Mesothelial cell of epicardium (in vitro differentiated cells): ENCODE measurements at regions not wholly inside any gene's neighbourhood (a gene's known extent, or its start where the extent isn't known, plus 50 kb on each side); places are given as distances from the start of the nearest gene placed in this dataset.

Experiments
- DNase-seq, 2 experiments: peaks; one replicate each; pipeline ENCODE4 v3.0.0; 2021; ENCODE audit warnings: low spot score in 2 of 2; ENCODE audit not compliant: unreplicated experiment in 2 of 2
- H3K27ac Mint-ChIP-seq: 2 replicates; pipeline ENCODE4 v1.8.0; 2021; ENCODE audit warnings: mixed read lengths
- H3K27me3 Mint-ChIP-seq: 2 replicates; pipeline ENCODE4 v1.8.0; 2021; ENCODE audit warnings: low read depth, mixed read lengths
- H3K36me3 Mint-ChIP-seq: 2 replicates; pipeline ENCODE4 v1.8.0; 2021; ENCODE audit warnings: mixed read lengths
- H3K4me1 Mint-ChIP-seq: 2 replicates; pipeline ENCODE4 v1.8.0; 2021; ENCODE audit warnings: mixed read lengths
- H3K4me3 Mint-ChIP-seq: 2 replicates; pipeline ENCODE4 v1.8.0; 2021; ENCODE audit warnings: mild to moderate bottlenecking, moderate library complexity, mixed read lengths
- H3K9me3 Mint-ChIP-seq: 2 replicates; pipeline ENCODE4 v1.8.0; 2021; ENCODE audit warnings: mixed read lengths
- TF ChIP-seq, protein P1 (sequence below): fragments of 200-600 bp; sonication (generic); IDR thresholded peaks from one replicate; pipeline ENCODE4 v1.5.0; 2021; ENCODE audit warnings: antibody characterized with exemption; ENCODE audit not compliant: unreplicated experiment

DNA sequence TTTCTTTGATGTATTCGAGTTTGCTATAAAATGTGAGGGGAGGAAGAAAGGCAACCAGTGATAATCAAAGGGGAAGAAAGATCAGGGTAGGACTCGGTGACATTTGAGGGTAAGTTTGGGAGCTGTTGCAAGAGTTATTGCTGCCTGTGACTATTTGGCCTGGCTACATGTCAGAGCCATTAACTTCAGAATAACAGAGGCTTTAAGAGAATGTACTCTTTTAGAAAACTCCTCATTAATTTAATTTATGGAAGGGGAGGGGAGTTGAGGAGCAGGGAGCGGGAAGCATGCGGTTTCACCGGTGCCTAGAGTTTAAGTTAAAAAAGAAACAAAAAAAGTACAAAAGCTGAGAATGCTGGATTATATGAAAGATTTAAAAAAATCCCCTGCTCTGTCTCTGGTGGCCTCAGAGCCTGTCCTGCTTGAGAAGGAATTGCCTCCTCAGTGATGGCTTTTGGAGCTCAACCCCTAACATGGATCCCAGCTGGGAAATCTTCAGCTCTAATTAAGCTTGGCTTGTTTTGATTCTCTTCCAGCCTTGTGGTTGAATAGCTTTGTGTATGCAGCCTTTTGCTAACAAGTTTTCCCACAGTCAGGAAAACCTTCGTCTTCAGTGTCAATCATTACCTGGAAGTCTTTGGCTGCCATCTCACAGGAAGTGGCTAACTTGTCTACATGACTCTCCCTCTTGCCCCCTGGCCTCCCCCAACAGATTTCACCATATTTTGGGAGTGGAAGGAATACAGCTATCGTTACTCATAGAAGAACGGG, 238.2 kb downstream of the SOX4 start:
- Mint-ChIP-seq H3K4me3 (peak overlapping the region; percentile 1), H3K9me3 (no peaks in the 10 kb centered on the region), H3K4me1 (peaks cover 75% of the 10 kb centered on the region)

DNA sequence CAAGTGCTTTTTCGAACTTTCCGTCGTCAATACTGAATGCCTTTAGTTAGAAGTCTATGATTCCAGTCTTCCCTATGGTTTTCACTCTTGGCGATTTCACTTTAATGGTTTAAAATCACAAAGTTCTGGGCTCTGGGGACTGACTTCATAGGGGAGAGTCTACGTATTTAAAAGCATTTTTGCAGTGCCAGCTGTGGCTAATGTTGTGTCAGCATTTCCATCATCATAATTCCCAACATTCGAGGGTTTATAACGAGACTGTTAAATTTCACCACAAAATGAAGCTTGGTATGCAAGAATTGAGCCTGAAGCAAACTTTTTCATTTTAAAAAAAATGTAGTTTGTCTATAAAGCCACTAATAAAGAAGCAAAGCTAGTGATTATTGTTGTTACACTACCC, 242.7 kb downstream of the SOX4 start:
- no peak overlapping the region for H3K4me3 Mint-ChIP-seq
- H3K27ac Mint-ChIP-seq = peak overlapping the region; percentile 85
- DNase-seq = no peak
- H3K36me3 Mint-ChIP-seq = peaks cover 21% of the 10 kb centered on the region
- H3K27me3 Mint-ChIP-seq = no peaks in the 10 kb centered on the region
- TF ChIP-seq, protein P1, sequence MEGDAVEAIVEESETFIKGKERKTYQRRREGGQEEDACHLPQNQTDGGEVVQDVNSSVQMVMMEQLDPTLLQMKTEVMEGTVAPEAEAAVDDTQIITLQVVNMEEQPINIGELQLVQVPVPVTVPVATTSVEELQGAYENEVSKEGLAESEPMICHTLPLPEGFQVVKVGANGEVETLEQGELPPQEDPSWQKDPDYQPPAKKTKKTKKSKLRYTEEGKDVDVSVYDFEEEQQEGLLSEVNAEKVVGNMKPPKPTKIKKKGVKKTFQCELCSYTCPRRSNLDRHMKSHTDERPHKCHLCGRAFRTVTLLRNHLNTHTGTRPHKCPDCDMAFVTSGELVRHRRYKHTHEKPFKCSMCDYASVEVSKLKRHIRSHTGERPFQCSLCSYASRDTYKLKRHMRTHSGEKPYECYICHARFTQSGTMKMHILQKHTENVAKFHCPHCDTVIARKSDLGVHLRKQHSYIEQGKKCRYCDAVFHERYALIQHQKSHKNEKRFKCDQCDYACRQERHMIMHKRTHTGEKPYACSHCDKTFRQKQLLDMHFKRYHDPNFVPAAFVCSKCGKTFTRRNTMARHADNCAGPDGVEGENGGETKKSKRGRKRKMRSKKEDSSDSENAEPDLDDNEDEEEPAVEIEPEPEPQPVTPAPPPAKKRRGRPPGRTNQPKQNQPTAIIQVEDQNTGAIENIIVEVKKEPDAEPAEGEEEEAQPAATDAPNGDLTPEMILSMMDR = no peak
- peaks cover 5% of the 10 kb centered on the region for H3K9me3 Mint-ChIP-seq
- peaks cover 44% of the 10 kb centered on the region for H3K4me1 Mint-ChIP-seq

More for the DNA sequence above, 238.2 kb downstream of the SOX4 start:
- no peaks in the 10 kb centered on the region for H3K27me3 Mint-ChIP-seq
- TF ChIP-seq, protein P1 = no peak
- H3K36me3 Mint-ChIP-seq = peaks cover 4% of the 10 kb centered on the region
- no peak for DNase-seq
- H3K27ac Mint-ChIP-seq = peak overlapping the region; percentile 91

DNA sequence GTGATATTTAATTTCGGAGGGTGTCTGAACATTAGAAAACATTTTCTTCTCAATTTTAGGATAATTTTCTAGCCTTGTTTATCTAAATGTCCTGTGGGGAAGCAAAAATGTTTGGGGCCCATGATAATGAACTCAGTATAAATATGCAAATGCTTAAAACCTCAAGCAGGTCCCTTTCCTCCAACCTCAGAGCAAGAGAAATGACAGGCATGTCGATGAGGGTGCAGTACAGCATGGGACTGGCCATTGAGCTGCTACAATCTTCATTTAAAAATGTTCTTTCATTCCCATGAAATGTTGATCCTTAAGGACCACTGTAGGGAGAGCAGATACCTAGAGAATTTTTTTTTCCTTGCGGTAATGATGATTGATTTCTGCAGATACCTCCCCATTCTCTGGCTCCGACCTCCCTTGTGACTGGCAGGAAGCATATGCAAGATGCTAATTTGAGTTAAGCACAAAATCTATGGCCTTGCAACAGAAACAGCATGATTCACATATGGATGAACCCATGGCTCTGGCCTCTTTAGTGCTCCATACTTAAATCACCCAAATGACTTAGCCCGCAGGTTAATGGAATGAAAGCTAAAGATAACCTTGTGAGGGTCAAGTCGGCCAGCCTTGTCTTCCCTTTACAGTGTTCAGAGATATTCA, 243.3 kb downstream of the SOX4 start:
- Mint-ChIP-seq H3K36me3 (peaks cover 25% of the 10 kb centered on the region), H3K4me3 (no peak overlapping the region), H3K27me3 (no peaks in the 10 kb centered on the region), H3K27ac (peak overlapping the region; percentile 74), H3K4me1 (peaks cover 38% of the 10 kb centered on the region), H3K9me3 (peaks cover 5% of the 10 kb centered on the region)
- TF ChIP-seq, protein P1 = no peak
- no peak for DNase-seq

DNA sequence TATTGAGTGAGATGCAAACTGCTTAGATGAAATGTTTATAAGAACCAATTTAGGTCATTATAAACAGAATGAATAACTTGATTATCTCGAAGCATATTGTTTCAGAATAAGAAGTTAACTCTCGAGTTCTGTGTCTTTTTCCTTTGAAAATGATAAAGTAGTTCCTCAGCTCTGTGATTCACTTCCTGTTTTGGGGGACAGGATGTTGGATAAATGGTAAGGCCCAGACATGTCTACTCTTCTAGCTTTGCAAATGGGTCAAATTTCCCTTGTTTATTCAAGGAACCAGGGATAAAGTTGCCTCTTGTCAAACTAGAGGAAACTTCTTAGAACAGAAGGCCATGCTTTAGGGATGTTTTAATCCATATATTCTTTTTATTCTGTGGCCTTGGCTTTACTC, 246.9 kb downstream of the SOX4 start:
- Mint-ChIP-seq H3K4me1 (peaks cover 53% of the 10 kb centered on the region), H3K4me3 (no peak overlapping the region), H3K27ac (no peak overlapping the region), H3K36me3 (peaks cover 27% of the 10 kb centered on the region), H3K27me3 (no peaks in the 10 kb centered on the region), H3K9me3 (peaks cover 5% of the 10 kb centered on the region)
- no peak for DNase-seq
- TF ChIP-seq, protein P1 = no peak

DNA sequence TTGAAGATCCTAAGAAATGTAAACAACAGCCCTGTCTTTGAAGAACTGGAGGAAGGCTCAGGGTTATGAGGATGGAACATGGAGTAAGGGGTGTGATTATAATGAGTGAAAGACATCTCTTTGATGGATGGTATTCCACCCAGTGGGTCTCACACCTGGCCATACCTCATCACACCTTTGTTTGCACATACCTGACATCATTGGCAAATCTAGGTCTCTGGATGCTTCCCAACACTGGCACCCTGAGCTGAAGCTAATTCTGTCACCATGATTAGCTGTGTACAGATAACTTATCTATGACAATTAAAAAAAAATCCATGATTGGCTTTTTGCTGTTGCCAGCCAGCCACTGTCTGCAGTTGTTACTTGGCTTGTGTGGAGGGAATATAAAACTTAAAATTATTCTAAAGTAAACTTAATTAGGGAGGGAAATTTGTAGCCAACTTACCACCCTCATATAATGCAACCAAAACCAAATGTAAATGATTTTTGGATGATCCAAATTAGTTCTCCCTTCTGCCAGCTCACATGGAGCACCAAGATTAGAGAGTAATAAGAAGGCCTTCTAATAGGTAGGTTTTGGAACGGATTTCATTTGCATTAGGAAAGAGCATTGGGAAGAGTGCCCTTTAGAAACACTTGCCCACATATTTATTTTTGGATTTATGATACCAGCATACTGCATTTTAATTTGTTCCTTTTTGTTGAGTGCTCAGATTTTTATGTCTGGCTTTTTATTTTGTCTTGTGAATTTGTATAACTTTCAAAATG, 249.5 kb downstream of the SOX4 start:
- Mint-ChIP-seq H3K9me3 (peaks cover 5% of the 10 kb centered on the region), H3K4me3 (no peak overlapping the region), H3K36me3 (peaks cover 29% of the 10 kb centered on the region), H3K4me1 (peaks cover 56% of the 10 kb centered on the region), H3K27ac (peak overlapping the region; percentile 65), H3K27me3 (no peaks in the 10 kb centered on the region)
- TF ChIP-seq, protein P1 = no peak
- no peak for DNase-seq
